ENCODE measurements at regions not wholly inside any gene's neighbourhood (a gene's known extent, or its start where the extent isn't known, plus 50 kb on each side); places are given as distances from the start of the nearest gene placed in this dataset.

GRCh38 chr16:47026947-47027346 is 53.5 kb upstream of the DNAJA2 start:
- POLR2A ChIA-PET = no interaction called here

GRCh38 chr16:47026492-47026891 is 53.0 kb upstream of the DNAJA2 start:
- Histone ChIP-seq H3K36me3 (ENCODE audit: control insufficient read depth in 2 of 2, insufficient read depth in 1 of 2, low read length in 2 of 2) (no peaks in the 10 kb centered on the region), H3K9me3 (ENCODE audit: control insufficient read depth, insufficient read depth, low read depth, low read length) (no peaks in the 10 kb centered on the region), H3K4me3 (ENCODE audit: low read depth, low read length) (no peak overlapping the region), H3K27ac (ENCODE audit: extremely low read depth, low read depth, low read length) (no peak overlapping the region), H3K4me1 (ENCODE audit: control insufficient read depth, insufficient read depth, low read length) (no peaks in the 10 kb centered on the region; the same call in 1 of the 2 replicates)
- ChIA-PET POLR2A (no interaction called here), CTCF (no interaction called here)
- no peak for TF ChIP-seq ZNF704 (tag by site-specific recombination; IDR thresholded peaks at IDR 0.05)
- no peak for TF ChIP-seq PBX3 (CRISPR knock-in tag; IDR thresholded peaks at IDR 0.05)
- TF ChIP-seq ZNF112 (tag by site-specific recombination; IDR thresholded peaks at IDR 0.05) = no peak
- TF ChIP-seq MEIS1 (CRISPR knock-in tag; IDR thresholded peaks at IDR 0.05; ENCODE audit: borderline replicate concordance) = no peak
- no peak for TF ChIP-seq ZNF423 (tag by site-specific recombination; IDR thresholded peaks at IDR 0.05)
- TF ChIP-seq ZNF701 (tag by site-specific recombination; IDR thresholded peaks at IDR 0.05) = no peak
- TF ChIP-seq TCF7L2 (IDR thresholded peaks at IDR 0.05; ENCODE audit: borderline replicate concordance, low read depth, low read length) = no peak

More at GRCh38 chr16:47026947-47027346, 53.5 kb upstream of the DNAJA2 start:
- Histone ChIP-seq H3K36me3 (ENCODE audit: control insufficient read depth in 2 of 2, insufficient read depth in 1 of 2, low read length in 2 of 2) (no peaks in the 10 kb centered on the region), H3K4me1 (ENCODE audit: control insufficient read depth, insufficient read depth, low read length) (no peaks in the 10 kb centered on the region; the same call in 1 of the 2 replicates), H3K9me3 (ENCODE audit: control insufficient read depth, insufficient read depth, low read depth, low read length) (no peaks in the 10 kb centered on the region), H3K4me3 (ENCODE audit: low read depth, low read length) (no peak overlapping the region), H3K27ac (ENCODE audit: extremely low read depth, low read depth, low read length) (no peak overlapping the region)
- TF ChIP-seq ZNF510 (tag by site-specific recombination; IDR thresholded peaks at IDR 0.05; ENCODE audit: insufficient replicate concordance) (no peak), ZNF133 (tag by site-specific recombination; IDR thresholded peaks at IDR 0.05) (no peak), ZNF366 (tag by site-specific recombination; conservative IDR thresholded peaks at IDR 0.05) (peak; percentile 76)
- CTCF ChIA-PET = no interaction called here

GRCh38 chr16:47025641-47026040 is 52.2 kb upstream of the DNAJA2 start:
- Histone ChIP-seq H3K4me3 (ENCODE audit: low read depth, low read length) (no peak overlapping the region), H3K9me3 (ENCODE audit: control insufficient read depth, insufficient read depth, low read depth, low read length) (no peaks in the 10 kb centered on the region), H3K27ac (ENCODE audit: extremely low read depth, low read depth, low read length) (no peak overlapping the region), H3K36me3 (ENCODE audit: control insufficient read depth in 2 of 2, insufficient read depth in 1 of 2, low read length in 2 of 2) (no peaks in the 10 kb centered on the region), H3K4me1 (ENCODE audit: control insufficient read depth, insufficient read depth, low read length) (no peaks in the 10 kb centered on the region; the same call in 1 of the 2 replicates)
- CTCF ChIA-PET = no interaction called here
- peak; percentile 78 for TF ChIP-seq ZSCAN4 (tag by site-specific recombination; IDR thresholded peaks at IDR 0.05)
- TF ChIP-seq ZNF76 (tag by site-specific recombination; IDR thresholded peaks at IDR 0.05; ENCODE audit: borderline replicate concordance, low read depth) = no peak
- TF ChIP-seq ZBTB48 (tag by site-specific recombination; IDR thresholded peaks at IDR 0.05) = no peak
- POLR2A ChIA-PET = no interaction called here
